GM21528 (cell line): ENCODE measurements at regions not wholly inside any gene's neighbourhood (a gene's known extent, or its start where the extent isn't known, plus 50 kb on each side); places are given as distances from the start of the nearest gene placed in this dataset.

ENCODE experiments used
- ATAC-seq: cut with Tn5 transposase; IDR thresholded peaks from one replicate; pipeline ENCODE4 v1.9.1; 2021; ENCODE audit warnings: mild to moderate bottlenecking, moderate library complexity; ENCODE audit not compliant: unreplicated experiment, low FRiP score

DNA sequence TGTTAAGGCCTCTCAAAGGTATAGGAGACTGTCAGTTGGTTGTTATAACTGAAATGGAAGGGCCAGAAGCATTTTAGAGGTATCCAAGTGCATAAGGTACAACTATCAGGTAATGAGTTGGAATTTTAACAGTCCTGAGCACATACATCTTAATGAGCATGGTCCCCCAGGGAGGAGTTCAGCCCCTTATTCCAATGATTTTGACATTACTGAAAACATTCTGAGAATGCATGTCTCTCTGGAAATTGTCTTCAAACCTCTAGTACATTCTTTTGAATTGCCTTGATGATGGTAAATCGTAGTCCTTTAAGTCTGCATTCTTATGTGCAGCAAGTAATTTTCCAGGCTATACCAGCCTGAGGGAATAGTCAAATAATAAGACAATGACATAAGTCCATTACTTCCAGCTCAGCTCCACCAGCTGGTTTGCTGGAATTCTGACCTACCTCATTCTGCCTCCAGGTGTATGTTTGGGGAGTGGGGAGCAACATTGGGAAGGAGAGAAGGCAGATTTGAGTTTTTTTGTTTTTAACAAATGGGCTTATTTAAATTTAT is 239.2 kb downstream of the MSRB3 start:
- no peak for ATAC-seq

GRCh38 chr12:65518771-65519170 is 240.3 kb downstream of the MSRB3 start:
- ATAC-seq, result no peak

- no peak for ATAC-seq
Observed at GRCh38 chr12:65520658-65521057, 242.2 kb downstream of the MSRB3 start.

GRCh38 chr12:65522956-65523860 is 244.7 kb downstream of the MSRB3 start:
- no peak for ATAC-seq

GRCh38 chr12:65524666-65525065 is 246.2 kb downstream of the MSRB3 start:
- no peak for ATAC-seq

DNA sequence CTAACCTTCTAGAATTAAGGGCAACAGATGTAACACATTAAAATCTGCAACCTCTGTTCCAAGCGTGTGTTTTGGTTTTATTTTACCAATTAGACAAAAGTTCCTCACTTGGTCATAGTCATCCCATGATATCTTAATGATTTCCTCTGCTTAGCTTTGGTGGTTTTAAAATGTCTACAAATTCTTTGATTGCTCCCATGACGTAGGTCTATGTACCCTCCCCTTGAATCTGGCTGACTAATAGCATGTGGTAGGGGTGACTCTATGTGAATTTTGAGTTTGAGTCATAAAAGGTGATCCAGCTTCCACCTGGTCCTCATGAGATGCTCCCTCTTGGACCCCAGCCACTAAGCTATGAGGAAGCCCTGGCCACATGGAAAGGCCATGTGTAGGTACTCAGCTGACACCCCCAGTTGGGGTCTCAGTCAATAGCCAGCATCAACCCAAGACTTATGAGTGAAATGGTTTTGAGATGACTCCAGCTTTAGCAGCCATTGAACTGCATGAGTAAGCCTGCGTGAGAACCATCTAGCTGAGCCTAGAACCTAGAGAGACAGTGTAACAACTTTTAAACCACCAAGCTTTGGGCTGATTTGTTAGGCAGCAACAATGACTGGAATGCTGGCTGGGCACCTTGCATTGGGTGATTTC is 247.1 kb downstream of the MSRB3 start:
- no peak for ATAC-seq

- no peak for ATAC-seq
Observed at GRCh38 chr12:65526311-65526710, 247.8 kb downstream of the MSRB3 start.

GRCh38 chr12:65528127-65528526 is 249.6 kb downstream of the MSRB3 start:
- ATAC-seq, result no peak

GRCh38 chr12:65529106-65529505 is 250.6 kb downstream of the MSRB3 start:
- no peak for ATAC-seq

- ATAC-seq, result no peak
Observed at GRCh38 chr12:65529771-65530435, 251.4 kb downstream of the MSRB3 start.

DNA sequence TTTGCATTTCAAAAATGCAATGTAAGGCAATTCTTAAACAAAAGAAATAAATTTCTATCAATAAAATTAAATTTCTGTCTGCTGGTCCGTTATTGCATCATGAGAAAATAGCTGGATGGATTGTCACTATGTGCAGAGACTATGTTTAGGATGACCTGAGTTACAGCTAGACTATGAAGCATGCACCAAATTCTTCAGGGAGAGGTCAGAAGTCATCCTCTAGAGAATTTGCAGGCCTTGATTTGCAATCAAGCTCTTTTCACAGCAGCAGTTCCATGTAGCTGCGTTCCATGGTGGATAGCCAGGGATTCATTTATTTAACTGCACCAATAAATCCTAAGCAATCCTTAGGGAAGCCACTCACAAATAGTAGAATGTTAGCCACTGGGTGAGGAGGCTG is 253.7 kb downstream of the MSRB3 start:
- ATAC-seq, result no peak

DNA sequence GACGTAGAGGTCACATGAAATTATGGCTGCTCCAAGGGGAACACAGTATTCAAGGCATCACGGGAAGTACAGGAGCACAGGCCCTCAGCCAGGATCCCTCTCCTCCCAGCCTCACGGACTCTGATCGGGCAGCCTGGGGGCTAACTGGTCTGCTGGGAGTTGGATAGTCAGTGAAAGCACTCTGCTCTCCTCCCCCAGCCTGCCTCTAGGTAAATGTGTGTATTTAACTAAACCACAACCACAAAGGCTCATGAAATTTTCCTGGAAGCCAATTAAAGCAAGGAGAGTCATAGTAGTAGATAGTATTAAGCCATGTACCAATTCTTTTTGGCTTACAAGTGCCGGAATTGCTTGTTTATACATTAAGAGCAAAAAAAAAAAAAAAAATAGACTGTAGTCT is 254.3 kb downstream of the MSRB3 start:
- no peak for ATAC-seq

DNA sequence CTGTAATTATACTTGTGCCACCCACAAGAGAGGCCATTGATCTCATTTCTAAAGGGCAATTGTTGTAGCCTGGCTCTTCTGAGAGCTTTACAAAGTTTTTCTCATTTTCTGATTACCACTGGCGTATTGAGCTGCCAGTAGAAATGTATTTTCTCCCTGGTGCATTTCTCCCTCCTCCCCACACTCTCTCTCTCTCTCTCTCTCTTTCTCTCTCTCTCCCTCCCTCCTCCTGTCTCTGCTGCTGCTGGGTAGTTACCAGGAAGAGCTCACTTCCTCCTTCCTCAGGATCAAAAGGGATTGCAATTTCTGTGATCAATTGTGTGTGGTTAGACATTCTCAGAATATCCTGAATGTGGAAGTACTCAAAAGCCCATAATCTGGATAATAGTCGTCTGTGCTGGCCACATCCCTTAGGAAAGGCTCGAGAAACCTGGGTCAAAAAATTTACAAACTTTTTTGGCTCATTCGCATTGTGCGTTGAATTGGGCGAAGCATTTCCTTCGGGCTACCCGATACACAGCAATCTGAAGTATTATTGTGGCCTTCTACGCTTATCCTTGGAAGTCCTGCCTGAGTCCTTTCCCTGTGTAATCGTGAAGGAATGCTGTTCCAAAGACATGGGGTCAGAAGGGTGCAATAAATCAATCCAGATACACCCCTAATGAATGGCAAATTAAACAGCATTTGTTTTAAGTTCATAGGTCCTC is 254.8 kb downstream of the MSRB3 start:
- ATAC-seq, result no peak

DNA sequence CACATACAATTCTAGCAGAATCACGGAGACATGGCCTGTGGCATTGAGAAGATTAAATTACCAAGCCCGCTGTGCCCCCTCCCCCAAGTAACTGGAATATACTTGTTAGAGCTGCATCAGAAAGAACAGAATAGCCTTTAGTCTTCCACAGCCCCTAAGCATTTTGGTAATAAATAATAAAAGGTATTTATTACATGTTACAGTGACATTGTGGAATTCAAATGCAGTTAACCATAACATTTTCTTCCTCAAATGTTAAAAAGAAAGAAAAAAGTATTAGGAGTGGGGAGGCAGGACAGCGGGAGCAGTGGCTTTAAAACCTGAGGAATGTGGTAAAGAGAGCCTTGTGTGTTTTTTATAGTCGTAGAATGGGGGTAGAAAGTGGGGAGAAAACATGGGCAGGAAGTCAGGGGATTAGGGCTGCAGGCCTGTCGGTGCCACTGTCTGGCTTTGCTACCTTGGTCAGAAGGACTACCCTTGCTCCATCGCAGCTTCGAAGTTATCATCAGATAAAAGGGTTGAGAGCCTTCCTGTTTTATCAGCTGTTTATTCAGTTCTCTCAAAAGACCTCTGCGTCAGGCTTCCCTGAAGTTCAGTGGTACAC is 255.9 kb downstream of the MSRB3 start:
- no peak for ATAC-seq

GRCh38 chr12:65535946-65536345 is 257.5 kb downstream of the MSRB3 start:
- ATAC-seq, result no peak

- ATAC-seq, result no peak
Observed at GRCh38 chr12:65536351-65536750, 257.9 kb downstream of the MSRB3 start.

- ATAC-seq, result no peak
Observed at GRCh38 chr12:65536876-65537681, 258.6 kb downstream of the MSRB3 start.

DNA sequence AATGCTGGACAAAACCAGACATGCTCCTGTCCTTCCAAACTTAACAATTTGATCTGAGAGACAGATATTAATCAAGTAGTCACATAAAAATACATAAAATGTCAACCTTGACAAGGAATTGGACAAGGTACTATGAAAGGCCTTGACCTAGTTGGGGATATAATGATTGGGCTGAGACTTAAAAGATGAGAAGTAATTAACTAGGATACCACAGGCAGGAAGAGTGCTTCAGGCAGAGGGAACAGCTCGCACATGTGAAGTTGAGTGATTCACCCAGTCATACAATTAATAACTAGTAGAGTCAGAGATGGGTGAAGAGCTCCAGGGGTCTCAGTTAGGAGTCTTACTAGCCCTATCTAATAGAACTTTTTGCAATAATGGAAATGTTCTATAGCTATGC is 259.5 kb downstream of the MSRB3 start:
- no peak for ATAC-seq

DNA sequence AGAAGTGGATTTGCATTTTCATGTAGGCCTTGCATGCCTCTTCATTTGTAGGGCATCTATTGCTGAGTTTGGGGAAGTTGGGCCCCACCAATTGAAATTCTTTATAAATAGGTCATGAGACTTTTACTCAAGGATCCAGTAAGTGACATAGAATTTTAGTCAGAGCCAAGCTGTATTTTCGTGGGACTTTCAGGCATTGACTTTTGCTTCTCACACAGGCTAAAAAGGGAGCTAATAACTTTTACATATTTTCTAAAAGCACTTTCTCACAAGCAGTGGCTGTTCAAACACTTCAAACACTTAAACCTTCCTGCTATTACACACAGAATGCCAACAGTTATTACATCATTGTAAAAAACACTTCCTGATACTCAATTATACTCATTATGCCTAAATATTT is 260.5 kb downstream of the MSRB3 start:
- ATAC-seq, result no peak
